GM12872 (cell line): ENCODE measurements at regions not wholly inside any gene's neighbourhood (a gene's known extent, or its start where the extent isn't known, plus 50 kb on each side); places are given as distances from the start of the nearest gene placed in this dataset.

Experiments
- TF ChIP-seq, protein P1 (sequence below): IDR thresholded peaks from 3 replicates; pipeline ENCODE4 v1.5.1; 2011; ENCODE audit warnings: low read depth, mild to moderate bottlenecking, low read length, moderate library complexity; ENCODE audit not compliant: insufficient read depth

DNA sequence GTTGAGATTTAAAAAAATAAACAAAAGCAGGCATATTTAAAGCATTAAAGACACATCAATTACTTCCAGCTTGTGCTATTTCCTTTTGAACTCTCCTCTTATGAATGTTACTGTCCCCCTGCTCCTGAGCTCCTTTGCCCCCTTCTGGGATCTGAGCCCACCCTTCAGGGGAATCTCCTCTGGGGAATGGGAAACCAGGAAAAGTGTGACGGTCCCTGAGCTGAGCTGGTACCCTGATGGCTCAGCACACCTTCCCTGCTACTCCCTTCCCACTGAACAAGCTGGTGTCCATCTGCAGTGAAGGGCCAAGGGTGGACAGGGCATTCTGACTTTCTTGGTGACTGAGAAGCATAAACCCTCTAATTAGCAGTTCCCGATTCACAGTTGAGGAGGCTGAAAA lies 356.3 kb downstream of the PTEN start:
- TF ChIP-seq, protein P1, sequence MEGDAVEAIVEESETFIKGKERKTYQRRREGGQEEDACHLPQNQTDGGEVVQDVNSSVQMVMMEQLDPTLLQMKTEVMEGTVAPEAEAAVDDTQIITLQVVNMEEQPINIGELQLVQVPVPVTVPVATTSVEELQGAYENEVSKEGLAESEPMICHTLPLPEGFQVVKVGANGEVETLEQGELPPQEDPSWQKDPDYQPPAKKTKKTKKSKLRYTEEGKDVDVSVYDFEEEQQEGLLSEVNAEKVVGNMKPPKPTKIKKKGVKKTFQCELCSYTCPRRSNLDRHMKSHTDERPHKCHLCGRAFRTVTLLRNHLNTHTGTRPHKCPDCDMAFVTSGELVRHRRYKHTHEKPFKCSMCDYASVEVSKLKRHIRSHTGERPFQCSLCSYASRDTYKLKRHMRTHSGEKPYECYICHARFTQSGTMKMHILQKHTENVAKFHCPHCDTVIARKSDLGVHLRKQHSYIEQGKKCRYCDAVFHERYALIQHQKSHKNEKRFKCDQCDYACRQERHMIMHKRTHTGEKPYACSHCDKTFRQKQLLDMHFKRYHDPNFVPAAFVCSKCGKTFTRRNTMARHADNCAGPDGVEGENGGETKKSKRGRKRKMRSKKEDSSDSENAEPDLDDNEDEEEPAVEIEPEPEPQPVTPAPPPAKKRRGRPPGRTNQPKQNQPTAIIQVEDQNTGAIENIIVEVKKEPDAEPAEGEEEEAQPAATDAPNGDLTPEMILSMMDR = no peak

GRCh38 chr10:88221010-88221973 lies 357.9 kb downstream of the PTEN start:
- TF ChIP-seq, protein P1 = no peak

DNA sequence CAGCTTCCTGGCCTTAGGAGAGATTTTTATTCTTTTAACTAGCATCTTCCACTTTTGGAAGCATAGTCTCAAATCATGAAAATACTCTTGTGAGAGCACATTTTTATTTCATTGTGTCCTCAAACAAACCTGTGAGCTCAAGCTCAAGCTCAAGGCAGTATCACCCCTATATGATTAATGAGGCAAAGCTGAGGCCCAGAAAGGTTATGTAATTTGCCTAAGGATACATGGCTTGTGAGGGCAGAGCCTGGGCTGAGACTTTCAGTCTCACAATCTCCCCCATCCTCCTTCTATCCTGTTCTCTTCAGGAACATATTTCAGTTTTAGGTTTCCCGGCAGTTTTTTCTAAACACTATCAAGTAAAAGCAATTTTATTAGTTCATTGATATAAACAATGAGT lies 359.5 kb downstream of the PTEN start:
- TF ChIP-seq, protein P1 = no peak
